B cell (primary cell): ENCODE measurements at regions not wholly inside any gene's neighbourhood (a gene's known extent, or its start where the extent isn't known, plus 50 kb on each side); places are given as distances from the start of the nearest gene placed in this dataset.

Experiments used
- CTCF ChIP-seq: fragments of 200-600 bp; IDR thresholded peaks from one replicate; pipeline ENCODE4 v1.8.0; 2022; ENCODE audit warnings: antibody characterized with exemption, mild to moderate bottlenecking
- EZH2 ChIP-seq: IDR thresholded peaks from 2 replicates; pipeline ENCODE4 v1.6.1; 2012; ENCODE audit warnings: borderline replicate concordance, low read depth, mild to moderate bottlenecking, moderate library complexity, low read length; ENCODE audit not compliant: insufficient read depth, poor library complexity, severe bottlenecking

GRCh38 chr10:20618011-20618547 is 279.0 kb downstream of the NEBL start:
- no peak for TF ChIP-seq CTCF
- TF ChIP-seq EZH2, result no peak
